ENCODE measurements at regions not wholly inside any gene's neighbourhood (a gene's known extent, or its start where the extent isn't known, plus 50 kb on each side); places are given as distances from the start of the nearest gene placed in this dataset.

- no peaks in the 10 kb centered on the region for H3K27me3 ChIP-seq (ENCODE audit: control insufficient read depth, insufficient read depth, low read length)
- ChIA-PET CTCF (no interaction called here), POLR2A (no interaction called here)
- no peak overlapping the region for H3K4me3 ChIP-seq (ENCODE audit: low read depth in 2 of 2, low read length in 2 of 2)
- DNase-seq (ENCODE audit: low read depth, low spot score) (no peak), ATAC-seq (no peak)
- in situ Hi-C loops (cut with HindIII; ENCODE audit: low pct_unique_long_range_greater_than_20kb, low sequenced_read_pairs) (no loop called here), intact Hi-C loops (cut with micrococcal nuclease; ENCODE audit: unreplicated experiment) (no loop called here)
- H3K36me3 ChIP-seq (ENCODE audit: control insufficient read depth, insufficient read depth, low read length) = no peaks in the 10 kb centered on the region
- no peak overlapping the region for H3K27ac ChIP-seq (ENCODE audit: low read length)
- BruUV-seq (replicated peaks) = no TSS peak
- H3K9me3 ChIP-seq (ENCODE audit: control insufficient read depth, insufficient read depth, low read depth, low read length) = no peaks in the 10 kb centered on the region
- TF ChIP-seq CTCF (IDR thresholded peaks at IDR 0.05) = no peak
- H3K4me1 ChIP-seq (ENCODE audit: control insufficient read depth, insufficient read depth, low read length) = no peaks in the 10 kb centered on the region
Measured at GRCh38 chr9:11141357-11141756, 528.6 kb upstream of the PTPRD start.

DNA sequence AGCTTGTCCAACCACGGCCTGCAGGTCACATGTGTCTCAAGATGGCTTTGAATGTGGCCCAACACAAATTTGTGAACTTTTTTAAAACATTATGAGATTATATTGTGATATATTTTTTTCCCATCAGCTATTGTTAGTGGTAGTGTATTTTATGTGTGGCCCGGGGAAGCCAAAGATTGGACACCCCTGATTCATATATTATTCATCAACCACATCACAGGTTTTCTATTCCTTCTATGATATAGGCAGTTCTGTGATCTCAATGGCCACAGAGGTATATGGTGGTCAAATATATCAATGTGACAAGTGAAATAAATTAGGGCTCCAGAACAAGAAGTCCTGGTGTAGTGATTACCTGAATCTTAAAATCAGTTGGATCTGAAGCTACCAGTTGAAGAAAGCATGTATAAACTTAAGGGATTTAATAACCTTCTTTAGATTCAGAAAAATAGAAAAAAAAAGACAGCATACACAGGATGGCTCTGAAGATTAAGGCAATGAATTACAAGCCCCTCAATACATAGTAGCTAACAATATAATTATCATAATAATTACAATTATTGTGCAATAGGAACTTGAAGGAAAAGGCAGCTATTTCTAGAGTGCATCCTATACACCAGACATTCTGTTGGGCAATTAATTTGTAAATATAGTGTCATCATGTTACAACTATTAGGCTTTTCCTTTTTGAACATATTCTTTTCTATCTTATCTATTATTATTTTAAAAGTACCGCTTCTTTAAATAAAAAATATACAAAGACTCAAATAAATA, 530.4 kb upstream of the PTPRD start:
- CTCF ChIA-PET = no interaction called here
- Histone ChIP-seq H3K27ac (ENCODE audit: low read length) (no peak overlapping the region), H3K27me3 (ENCODE audit: control insufficient read depth, insufficient read depth, low read length) (no peaks in the 10 kb centered on the region), H3K4me3 (ENCODE audit: low read depth in 2 of 2, low read length in 2 of 2) (no peak overlapping the region), H3K36me3 (ENCODE audit: control insufficient read depth, insufficient read depth, low read length) (no peaks in the 10 kb centered on the region), H3K9me3 (ENCODE audit: control insufficient read depth, insufficient read depth, low read depth, low read length) (no peaks in the 10 kb centered on the region), H3K4me1 (ENCODE audit: control insufficient read depth, insufficient read depth, low read length) (no peaks in the 10 kb centered on the region)
- DNase-seq (ENCODE audit: low read depth, low spot score) (no peak), ATAC-seq (no peak)
- in situ Hi-C loops (cut with HindIII; ENCODE audit: low pct_unique_long_range_greater_than_20kb, low sequenced_read_pairs) = no loop called here
- TF ChIP-seq CTCF (IDR thresholded peaks at IDR 0.05) (no peak), POLR2AphosphoS5 (IDR thresholded peaks at IDR 0.05; ENCODE audit: low read depth, low read length) (no peak), SIN3A (IDR thresholded peaks at IDR 0.05; ENCODE audit: borderline replicate concordance, insufficient read depth, low read depth, low read length) (no peak), TCF7L2 (IDR thresholded peaks at IDR 0.05; ENCODE audit: low read depth, low read length) (no peak), REST (IDR thresholded peaks at IDR 0.05; ENCODE audit: insufficient read depth in 1 of 2, low read depth in 2 of 2, low read length in 1 of 2) (no peak)
- BruUV-seq (replicated peaks) = no TSS peak
- intact Hi-C loops (cut with micrococcal nuclease; ENCODE audit: unreplicated experiment) = no loop called here
- POLR2A ChIA-PET = no interaction called here

Data from Panc1 (cell line).